ENCODE measurements at regions not wholly inside any gene's neighbourhood (a gene's known extent, or its start where the extent isn't known, plus 50 kb on each side); places are given as distances from the start of the nearest gene placed in this dataset.
A peak's percentile ranks its signal among the peaks of the same experiment; 100 is the strongest.
"Not testable (repeated sequence)": the region's sequence is repeated elsewhere in the genome, so short reads cannot be mapped to it uniquely, and the experiment has no call there.

GRCh38 chr13:65771704-65772313 is 1458.3 kb downstream of the PCDH9 start:
- Mint-ChIP-seq H3K9me3 (peaks cover 23% of the 10 kb centered on the region), H3K36me3 (ENCODE audit: low read depth) (peaks cover 21% of the 10 kb centered on the region; the same call in 2 of the 3 replicates)
- not testable (repeated sequence) for H3K27ac ChIP-seq (ENCODE audit: low read depth); H4K20me1 ChIP-seq (replicated peaks; ENCODE audit: insufficient read depth); H3K9me2 ChIP-seq (ENCODE audit: insufficient read depth); H2AFZ ChIP-seq; H3K79me2 ChIP-seq (replicated peaks; ENCODE audit: insufficient read depth); H3K36me3 ChIP-seq (ENCODE audit: insufficient read depth); ATAC-seq; H3K4me2 ChIP-seq; H3K27me3 ChIP-seq (ENCODE audit: insufficient read depth); H3K27ac Mint-ChIP-seq; H3K4me1 Mint-ChIP-seq; H3K27me3 Mint-ChIP-seq (ENCODE audit: insufficient read depth, low read depth, poor library complexity); DNase-seq (ENCODE audit: low spot score); H3K4me1 ChIP-seq (ENCODE audit: insufficient read depth); H3K4me3 ChIP-seq; H3F3A ChIP-seq (replicated peaks; ENCODE audit: low read depth); H3K4me3 Mint-ChIP-seq

- no peaks in the 10 kb centered on the region for H3K79me2 ChIP-seq (replicated peaks; ENCODE audit: insufficient read depth)
- peaks cover 21% of the 10 kb centered on the region; the same call in 2 of the 3 replicates for H3K36me3 Mint-ChIP-seq (ENCODE audit: low read depth)
- H3K36me3 ChIP-seq (ENCODE audit: insufficient read depth), result peaks cover 9% of the 10 kb centered on the region; the same call in 1 of the 2 replicates
- peaks cover 23% of the 10 kb centered on the region for H3K9me3 Mint-ChIP-seq
- no peaks in the 10 kb centered on the region for H3K27me3 ChIP-seq (ENCODE audit: insufficient read depth)
- H3K9me2 ChIP-seq (ENCODE audit: insufficient read depth), result peaks cover 3% of the 10 kb centered on the region; the same call in 1 of the 2 replicates
- ATAC-seq (peak; percentile 90), DNase-seq (ENCODE audit: low spot score) (peak; percentile 67)
- H4K20me1 ChIP-seq (replicated peaks; ENCODE audit: insufficient read depth), result no peaks in the 10 kb centered on the region
- H3K27ac Mint-ChIP-seq, result no peak overlapping the region; the same call in 1 of the 2 replicates
- H3K4me1 Mint-ChIP-seq, result peaks cover 5% of the 10 kb centered on the region; the same call in 2 of the 3 replicates
- no peak overlapping the region for H3K27ac ChIP-seq (ENCODE audit: low read depth)
- H2AFZ ChIP-seq, result peak overlapping the region; percentile 58; the same call in 1 of the 2 replicates
- no peak overlapping the region for H3K4me3 Mint-ChIP-seq
- H3F3A ChIP-seq (replicated peaks; ENCODE audit: low read depth), result no peaks in the 10 kb centered on the region
- no peaks in the 10 kb centered on the region for H3K4me1 ChIP-seq (ENCODE audit: insufficient read depth)
- peaks cover 2% of the 10 kb centered on the region for H3K27me3 Mint-ChIP-seq (ENCODE audit: insufficient read depth, low read depth, poor library complexity)
- no peak overlapping the region for H3K4me3 ChIP-seq
- no peak overlapping the region for H3K4me2 ChIP-seq
- TF ChIP-seq ZNF114 (CRISPR knock-in tag; IDR thresholded peaks at IDR 0.05) (no peak), JUNB (IDR thresholded peaks at IDR 0.05; ENCODE audit: unreplicated experiment) (no peak), ZNF331 (CRISPR knock-in tag; IDR thresholded peaks at IDR 0.05; ENCODE audit: low read depth) (no peak), POLR2AphosphoS5 (IDR thresholded peaks at IDR 0.05; ENCODE audit: low read depth) (no peak), EZH2phosphoT487 (IDR thresholded peaks at IDR 0.05; ENCODE audit: unreplicated experiment) (no peak), NANOG (IDR thresholded peaks at IDR 0.05; ENCODE audit: borderline replicate concordance) (no peak), REST (IDR thresholded peaks at IDR 0.05; ENCODE audit: unreplicated experiment) (no peak), STAT1 (IDR thresholded peaks at IDR 0.05; ENCODE audit: unreplicated experiment) (no peak), ETS1 (IDR thresholded peaks at IDR 0.05) (no peak), ZNF462 (CRISPR knock-in tag; IDR thresholded peaks at IDR 0.05) (no peak)
These were observed 1461.6 kb downstream of the PCDH9 start for GRCh38 chr13:65768545-65768944.

Data from GM23338 (cell line).